ENCODE measurements at regions not wholly inside any gene's neighbourhood (a gene's known extent, or its start where the extent isn't known, plus 50 kb on each side); places are given as distances from the start of the nearest gene placed in this dataset.

- TF ChIP-seq CTCF (IDR thresholded peaks at IDR 0.05; ENCODE audit: low read depth, low read length, missing control alignments), result no peak
- Histone ChIP-seq H3K4me3 (ENCODE audit: low read depth, low read length) (no peak overlapping the region), H3K27ac (no peak overlapping the region), H3K27me3 (replicated peaks) (no peaks in the 10 kb centered on the region), H3K36me3 (replicated peaks) (no peaks in the 10 kb centered on the region)
- DNase-seq, result no peak
- in situ Hi-C loops (cut with HindIII; ENCODE audit: low pct_ligation_motif_present, low sequenced_read_pairs), result no loop called here
Measured at GRCh38 chr15:66881173-66881905, 179.3 kb downstream of the SMAD6 start.

DNA sequence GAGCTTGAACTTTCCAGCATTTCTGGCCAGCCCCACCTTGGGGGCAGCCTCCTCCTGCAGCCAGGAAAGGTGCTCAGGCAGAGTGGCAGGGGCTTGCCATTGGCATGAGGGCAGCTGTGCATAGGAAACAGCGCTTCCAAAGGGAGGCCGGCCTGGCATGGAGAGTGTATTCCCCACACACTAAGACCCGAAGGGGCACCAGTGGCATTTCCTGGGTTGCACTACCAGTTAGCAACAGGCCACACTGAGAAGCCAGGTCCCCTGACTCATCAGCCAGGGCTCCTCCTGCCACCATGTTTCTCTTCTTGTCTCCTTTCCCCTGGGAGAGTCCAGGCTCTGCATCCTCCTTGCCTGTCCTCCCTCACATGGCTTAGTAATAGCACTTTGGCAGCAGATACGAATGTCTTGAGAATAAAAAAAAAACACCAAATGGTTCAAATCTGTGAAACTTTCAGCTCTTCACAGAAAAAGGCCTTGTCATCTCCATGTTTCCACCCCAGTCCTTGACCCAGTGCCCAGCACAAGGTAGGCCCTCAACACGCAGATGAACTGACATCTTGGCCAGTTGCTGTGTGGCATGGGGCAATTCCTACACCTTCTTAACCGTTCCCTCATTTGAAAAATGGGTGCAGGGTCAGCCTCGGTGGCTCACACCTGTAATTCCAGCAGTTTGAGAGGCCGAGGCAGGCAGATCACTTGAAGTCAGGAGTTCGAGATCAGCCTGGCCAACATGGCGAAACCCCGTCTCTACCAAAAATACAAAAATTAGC is 180.4 kb downstream of the SMAD6 start:
- Histone ChIP-seq H3K4me3 (ENCODE audit: low read depth, low read length) (no peak overlapping the region), H3K27me3 (replicated peaks) (no peaks in the 10 kb centered on the region), H3K27ac (peak overlapping the region; percentile 19), H3K36me3 (replicated peaks) (no peaks in the 10 kb centered on the region)
- no peak for TF ChIP-seq CTCF (IDR thresholded peaks at IDR 0.05; ENCODE audit: low read depth, low read length, missing control alignments)
- in situ Hi-C loops (cut with HindIII; ENCODE audit: low pct_ligation_motif_present, low sequenced_read_pairs), result no loop called here
- peak; percentile 38 for DNase-seq

DNA sequence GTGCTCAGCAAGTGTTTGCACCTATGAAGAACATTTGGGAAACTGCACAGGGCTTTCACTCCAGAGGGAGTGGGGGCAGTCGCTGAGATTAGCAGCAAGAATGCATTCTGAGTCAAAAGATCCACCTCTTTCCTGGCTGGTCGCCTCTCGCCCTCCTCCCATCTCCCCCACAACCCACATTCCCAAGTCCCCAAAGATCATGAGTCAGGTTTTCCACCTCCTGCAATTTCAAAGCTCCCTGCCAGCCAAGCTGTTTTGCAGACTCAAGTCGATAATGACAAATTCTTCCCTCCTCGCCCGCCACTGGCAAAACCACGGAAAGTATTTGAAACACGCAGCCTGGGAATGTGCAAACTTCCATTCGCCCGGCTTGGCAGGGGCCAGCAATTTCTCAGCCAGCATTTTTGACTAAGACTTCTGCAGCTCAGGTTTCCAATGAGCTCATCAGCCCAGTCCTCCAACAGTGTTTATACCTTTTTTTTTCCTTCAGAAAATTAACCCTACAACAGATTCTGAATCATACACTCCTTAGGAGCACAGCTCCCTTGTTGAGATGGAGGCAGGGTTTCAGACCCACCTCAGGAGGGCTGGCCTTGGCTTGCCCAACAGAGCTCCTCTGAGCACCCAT is 181.4 kb downstream of the SMAD6 start:
- H3K27me3 ChIP-seq (replicated peaks), result no peaks in the 10 kb centered on the region
- TF ChIP-seq CTCF (IDR thresholded peaks at IDR 0.05; ENCODE audit: low read depth, low read length, missing control alignments), result peak; percentile 4
- no peaks in the 10 kb centered on the region for H3K36me3 ChIP-seq (replicated peaks)
- DNase-seq, result peak; percentile 99
- in situ Hi-C loops (cut with HindIII; ENCODE audit: low pct_ligation_motif_present, low sequenced_read_pairs), result no loop called here
- no peak overlapping the region for H3K4me3 ChIP-seq (ENCODE audit: low read depth, low read length)
- peak overlapping the region; percentile 19 for H3K27ac ChIP-seq

DNA sequence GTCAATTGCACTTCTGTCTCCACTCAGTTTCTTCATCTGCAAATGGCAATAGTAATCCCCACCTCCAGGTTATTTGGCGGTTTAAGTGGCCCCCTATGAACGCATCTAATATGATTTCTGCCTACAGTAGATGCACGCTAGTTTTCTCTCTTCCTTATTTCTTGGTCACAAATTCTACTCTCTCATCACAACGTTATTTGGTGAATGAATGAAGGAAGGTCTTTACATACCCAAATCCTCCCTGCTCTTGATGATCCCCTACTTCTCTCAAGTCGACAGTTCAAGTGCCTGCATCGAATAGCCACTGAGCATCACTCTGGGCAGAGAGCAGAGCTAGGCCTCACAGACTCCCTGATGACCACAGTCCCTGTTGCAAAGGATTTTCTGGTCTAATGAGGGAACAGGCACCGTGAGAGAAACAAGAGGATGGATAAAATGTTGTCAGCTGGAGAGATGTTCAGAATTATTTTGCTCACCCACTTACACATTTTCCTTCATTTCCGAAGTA is 181.2 kb upstream of the SMAD3 start:
- in situ Hi-C loops (cut with HindIII; ENCODE audit: low pct_ligation_motif_present, low sequenced_read_pairs), result no loop called here
- no peak for DNase-seq
- Histone ChIP-seq H3K27ac (no peak overlapping the region), H3K27me3 (replicated peaks) (no peaks in the 10 kb centered on the region), H3K4me3 (ENCODE audit: low read depth, low read length) (no peak overlapping the region), H3K36me3 (replicated peaks) (no peaks in the 10 kb centered on the region)
- no peak for TF ChIP-seq CTCF (IDR thresholded peaks at IDR 0.05; ENCODE audit: low read depth, low read length, missing control alignments)

- no peak for TF ChIP-seq CTCF (IDR thresholded peaks at IDR 0.05; ENCODE audit: low read depth, low read length, missing control alignments)
- Histone ChIP-seq H3K36me3 (replicated peaks) (no peaks in the 10 kb centered on the region), H3K27me3 (replicated peaks) (no peaks in the 10 kb centered on the region), H3K4me3 (ENCODE audit: low read depth, low read length) (no peak overlapping the region), H3K27ac (no peak overlapping the region)
- in situ Hi-C loops (cut with HindIII; ENCODE audit: low pct_ligation_motif_present, low sequenced_read_pairs), result no loop called here
- DNase-seq, result no peak
Measured at GRCh38 chr15:66884661-66885237, 180.7 kb upstream of the SMAD3 start.
